ENCODE measurements at regions not wholly inside any gene's neighbourhood (a gene's known extent, or its start where the extent isn't known, plus 50 kb on each side); places are given as distances from the start of the nearest gene placed in this dataset.

DNA sequence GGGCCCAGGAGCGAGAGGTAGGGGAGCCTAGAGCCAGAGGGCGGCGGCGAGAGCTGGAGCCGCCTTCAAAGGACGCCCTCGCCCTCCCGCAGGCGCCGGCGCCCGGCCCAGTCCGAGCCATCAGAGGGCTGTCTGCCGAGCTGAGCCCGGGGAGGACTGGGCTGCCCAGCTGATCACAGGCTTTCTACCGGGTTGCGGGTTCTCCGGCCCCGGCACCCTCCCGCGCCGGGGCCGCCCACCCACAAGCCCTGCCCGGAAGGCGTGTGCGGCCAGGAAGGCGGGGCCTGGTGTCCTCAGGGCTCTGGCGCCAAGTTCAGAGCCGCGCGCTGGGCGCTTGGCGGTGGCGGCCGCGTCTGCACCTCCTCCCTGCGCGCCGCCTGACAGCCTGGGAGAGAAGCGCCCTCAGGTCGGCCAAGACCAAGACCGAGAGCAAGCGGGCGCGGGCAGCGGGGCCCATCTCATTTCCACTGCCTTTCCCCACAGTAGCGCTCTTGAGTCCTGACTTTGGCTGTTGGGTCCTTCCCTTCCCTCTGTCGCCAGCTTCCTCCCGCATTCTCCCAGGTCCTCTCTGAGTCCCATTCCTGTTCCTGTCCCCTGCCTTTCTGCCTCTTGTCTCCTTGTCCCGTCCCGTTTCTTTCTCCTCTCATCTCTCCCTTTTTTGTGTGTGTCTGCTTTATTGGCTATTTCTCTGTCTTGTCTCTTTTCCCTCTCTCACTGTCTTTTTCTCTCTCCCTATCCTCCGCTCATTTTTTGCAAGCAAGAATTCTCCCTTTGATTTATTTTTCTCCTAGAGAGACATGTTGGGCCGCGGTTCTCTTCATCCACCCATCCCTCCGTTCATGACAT, 60.6 kb upstream of the MSMB start:
- no peak for TF ChIP-seq ZFX (IDR thresholded peaks at IDR 0.05; ENCODE audit: borderline replicate concordance)
- TF ChIP-seq, protein P1, sequence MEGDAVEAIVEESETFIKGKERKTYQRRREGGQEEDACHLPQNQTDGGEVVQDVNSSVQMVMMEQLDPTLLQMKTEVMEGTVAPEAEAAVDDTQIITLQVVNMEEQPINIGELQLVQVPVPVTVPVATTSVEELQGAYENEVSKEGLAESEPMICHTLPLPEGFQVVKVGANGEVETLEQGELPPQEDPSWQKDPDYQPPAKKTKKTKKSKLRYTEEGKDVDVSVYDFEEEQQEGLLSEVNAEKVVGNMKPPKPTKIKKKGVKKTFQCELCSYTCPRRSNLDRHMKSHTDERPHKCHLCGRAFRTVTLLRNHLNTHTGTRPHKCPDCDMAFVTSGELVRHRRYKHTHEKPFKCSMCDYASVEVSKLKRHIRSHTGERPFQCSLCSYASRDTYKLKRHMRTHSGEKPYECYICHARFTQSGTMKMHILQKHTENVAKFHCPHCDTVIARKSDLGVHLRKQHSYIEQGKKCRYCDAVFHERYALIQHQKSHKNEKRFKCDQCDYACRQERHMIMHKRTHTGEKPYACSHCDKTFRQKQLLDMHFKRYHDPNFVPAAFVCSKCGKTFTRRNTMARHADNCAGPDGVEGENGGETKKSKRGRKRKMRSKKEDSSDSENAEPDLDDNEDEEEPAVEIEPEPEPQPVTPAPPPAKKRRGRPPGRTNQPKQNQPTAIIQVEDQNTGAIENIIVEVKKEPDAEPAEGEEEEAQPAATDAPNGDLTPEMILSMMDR (IDR thresholded peaks at IDR 0.05) = peak; percentile 28; the same call in 1 of the 2 replicates
